ENCODE measurements at regions not wholly inside any gene's neighbourhood (a gene's known extent, or its start where the extent isn't known, plus 50 kb on each side); places are given as distances from the start of the nearest gene placed in this dataset.
"Not testable (repeated sequence)": the region's sequence is repeated elsewhere in the genome, so short reads cannot be mapped to it uniquely, and the experiment has no call there.

DNA sequence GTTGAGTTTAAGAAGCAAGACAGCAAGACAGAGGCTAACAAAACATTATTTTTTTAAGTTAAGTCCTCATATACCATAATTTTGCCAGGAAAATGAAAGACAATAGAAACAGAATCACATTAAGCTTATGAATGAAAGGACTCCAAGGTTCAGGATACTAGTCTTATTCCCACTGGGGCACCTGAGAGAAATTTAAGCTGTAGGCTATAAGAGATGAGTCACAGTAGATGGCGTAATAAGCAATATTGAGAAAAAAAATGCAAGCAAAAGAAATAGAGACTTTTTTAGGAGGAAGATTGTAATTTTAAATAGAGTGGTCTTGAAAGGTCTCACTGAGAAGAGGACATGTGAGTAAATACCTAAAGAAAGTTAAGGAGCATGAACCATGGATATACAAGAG lies 57.1 kb upstream of the KIF2B start:
- TF ChIP-seq, protein P1, sequence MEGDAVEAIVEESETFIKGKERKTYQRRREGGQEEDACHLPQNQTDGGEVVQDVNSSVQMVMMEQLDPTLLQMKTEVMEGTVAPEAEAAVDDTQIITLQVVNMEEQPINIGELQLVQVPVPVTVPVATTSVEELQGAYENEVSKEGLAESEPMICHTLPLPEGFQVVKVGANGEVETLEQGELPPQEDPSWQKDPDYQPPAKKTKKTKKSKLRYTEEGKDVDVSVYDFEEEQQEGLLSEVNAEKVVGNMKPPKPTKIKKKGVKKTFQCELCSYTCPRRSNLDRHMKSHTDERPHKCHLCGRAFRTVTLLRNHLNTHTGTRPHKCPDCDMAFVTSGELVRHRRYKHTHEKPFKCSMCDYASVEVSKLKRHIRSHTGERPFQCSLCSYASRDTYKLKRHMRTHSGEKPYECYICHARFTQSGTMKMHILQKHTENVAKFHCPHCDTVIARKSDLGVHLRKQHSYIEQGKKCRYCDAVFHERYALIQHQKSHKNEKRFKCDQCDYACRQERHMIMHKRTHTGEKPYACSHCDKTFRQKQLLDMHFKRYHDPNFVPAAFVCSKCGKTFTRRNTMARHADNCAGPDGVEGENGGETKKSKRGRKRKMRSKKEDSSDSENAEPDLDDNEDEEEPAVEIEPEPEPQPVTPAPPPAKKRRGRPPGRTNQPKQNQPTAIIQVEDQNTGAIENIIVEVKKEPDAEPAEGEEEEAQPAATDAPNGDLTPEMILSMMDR (IDR thresholded peaks at IDR 0.05; ENCODE audit: insufficient read depth, low read length): no peak
- DNase-seq (ENCODE audit: low read depth): no peak
- no peak overlapping the region for H3K4me3 ChIP-seq (ENCODE audit: low read depth, low read length)

DNA sequence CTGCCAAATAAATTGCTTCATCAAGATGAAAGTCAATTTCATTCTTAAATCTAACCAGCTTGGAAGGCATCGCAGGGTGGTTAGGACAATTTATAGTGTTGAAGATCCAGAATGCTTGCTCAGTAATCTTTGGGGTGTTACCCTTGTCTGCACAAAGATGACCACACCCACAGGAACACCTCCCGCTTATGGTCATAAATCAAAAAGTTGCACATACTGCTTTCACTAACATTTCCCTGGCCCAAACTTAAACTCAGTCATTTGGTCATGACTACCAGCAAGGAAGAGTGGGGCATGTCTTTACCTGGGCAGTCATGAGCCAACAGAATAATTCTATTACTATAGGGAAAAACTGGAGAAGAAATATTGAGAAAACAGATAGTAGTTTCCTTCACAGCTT lies 57.6 kb upstream of the KIF2B start:
- TF ChIP-seq, protein P1 (IDR thresholded peaks at IDR 0.05; ENCODE audit: insufficient read depth, low read length): no peak
- DNase-seq (ENCODE audit: low read depth): no peak
- H3K4me3 ChIP-seq (ENCODE audit: low read depth, low read length): no peak overlapping the region

DNA sequence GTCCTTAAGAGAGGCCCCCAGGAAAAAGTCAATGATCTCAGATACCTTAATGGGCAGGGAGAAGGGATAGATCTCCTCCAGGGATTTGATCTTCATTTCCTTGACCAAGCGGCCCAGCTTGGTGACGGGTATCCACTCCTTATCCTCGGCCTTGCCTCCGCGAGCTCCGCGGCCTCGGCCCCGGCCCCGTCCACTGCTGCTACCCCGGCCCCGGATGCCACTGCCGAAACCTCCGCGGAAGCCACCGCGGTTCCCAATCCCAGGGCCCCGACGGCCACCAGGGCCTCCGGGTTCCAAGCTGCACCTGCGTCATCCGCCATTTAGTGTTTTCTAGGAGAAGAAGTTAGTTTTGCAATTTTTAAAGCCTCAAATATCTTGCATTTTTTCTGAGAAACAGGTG lies 65.2 kb upstream of the KIF2B start:
- TF ChIP-seq, protein P1 (IDR thresholded peaks at IDR 0.05; ENCODE audit: insufficient read depth, low read length): no peak
- no peak for DNase-seq (ENCODE audit: low read depth)
- H3K4me3 ChIP-seq (ENCODE audit: low read depth, low read length): no peak overlapping the region

DNA sequence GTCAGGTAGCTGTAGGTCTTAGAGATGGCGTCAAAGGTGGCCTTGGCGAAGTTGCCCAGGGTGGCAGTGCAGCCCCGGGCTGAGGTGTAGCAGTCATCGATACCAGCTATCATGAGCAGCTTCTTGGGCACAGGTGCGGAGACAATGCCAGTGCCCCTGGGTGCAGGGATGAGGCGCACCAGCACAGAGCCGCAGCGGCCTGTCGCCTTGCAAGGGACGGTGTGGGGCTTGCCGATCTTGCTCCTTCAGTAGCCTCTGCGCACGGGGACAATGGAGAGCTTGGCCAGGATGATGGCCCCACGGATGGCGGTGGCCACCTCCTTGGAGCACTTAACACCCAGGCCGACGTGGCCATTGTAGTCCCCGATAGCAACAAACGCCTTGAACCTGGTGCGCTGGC lies 65.6 kb upstream of the KIF2B start:
- DNase-seq (ENCODE audit: low read depth); H3K4me3 ChIP-seq (ENCODE audit: low read depth, low read length): not testable (repeated sequence)

DNA sequence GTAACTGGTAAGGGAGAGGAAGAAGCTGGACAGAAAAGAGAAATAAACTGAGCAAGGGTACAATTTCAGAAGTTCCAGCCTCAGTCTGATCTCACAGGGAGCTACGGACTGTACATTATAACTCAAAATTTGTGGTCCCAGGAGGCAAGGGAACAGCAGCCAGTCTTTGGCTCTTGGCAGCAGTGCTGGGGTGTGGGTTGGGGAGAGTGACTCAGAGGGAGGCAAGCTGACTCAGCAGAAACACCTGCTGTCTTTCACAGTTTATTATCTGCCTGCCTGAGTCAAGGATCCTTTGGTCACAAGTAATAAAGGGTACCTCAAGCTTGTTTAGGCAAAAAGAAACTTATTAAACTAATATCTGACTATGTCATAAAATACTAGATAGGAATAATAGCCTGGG lies 73.5 kb upstream of the KIF2B start:
- TF ChIP-seq, protein P1 (IDR thresholded peaks at IDR 0.05; ENCODE audit: insufficient read depth, low read length): no peak
- peak; percentile 6 for DNase-seq (ENCODE audit: low read depth)

DNA sequence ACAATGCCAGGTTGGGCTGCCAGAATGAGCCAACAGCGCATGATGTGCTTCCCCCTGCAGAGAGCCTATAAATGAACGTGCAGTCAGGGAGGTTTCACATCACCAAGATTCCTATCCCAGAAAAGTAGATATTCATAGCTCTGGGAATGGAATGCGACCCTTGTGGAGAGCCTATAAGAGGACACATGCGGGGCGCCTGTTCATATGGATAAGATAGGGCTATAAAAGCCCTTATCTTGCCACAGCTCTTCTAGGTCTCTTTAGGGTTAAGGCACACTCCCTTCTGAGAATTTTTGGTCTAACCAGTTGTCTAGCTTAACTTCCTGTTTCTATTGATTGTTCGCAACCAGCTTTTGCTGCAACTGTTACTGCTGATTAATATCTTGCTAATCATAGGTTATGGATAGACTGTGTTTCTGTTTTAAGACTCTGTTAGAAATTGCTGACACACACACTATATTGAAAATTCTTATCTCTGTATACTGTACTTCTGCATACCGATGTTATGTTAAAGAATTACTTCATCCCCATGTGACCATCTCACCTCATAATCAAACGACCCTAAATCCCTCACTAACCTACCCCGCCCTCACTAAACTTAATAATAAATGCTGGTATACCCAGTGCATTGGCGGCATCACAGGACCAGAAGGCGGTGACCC lies 74.4 kb upstream of the KIF2B start:
- not testable (repeated sequence) for H3K4me3 ChIP-seq (ENCODE audit: low read depth, low read length); DNase-seq (ENCODE audit: low read depth)

More for the DNA sequence above, 73.5 kb upstream of the KIF2B start:
- no peak overlapping the region for H3K4me3 ChIP-seq (ENCODE audit: low read depth, low read length)

DNA sequence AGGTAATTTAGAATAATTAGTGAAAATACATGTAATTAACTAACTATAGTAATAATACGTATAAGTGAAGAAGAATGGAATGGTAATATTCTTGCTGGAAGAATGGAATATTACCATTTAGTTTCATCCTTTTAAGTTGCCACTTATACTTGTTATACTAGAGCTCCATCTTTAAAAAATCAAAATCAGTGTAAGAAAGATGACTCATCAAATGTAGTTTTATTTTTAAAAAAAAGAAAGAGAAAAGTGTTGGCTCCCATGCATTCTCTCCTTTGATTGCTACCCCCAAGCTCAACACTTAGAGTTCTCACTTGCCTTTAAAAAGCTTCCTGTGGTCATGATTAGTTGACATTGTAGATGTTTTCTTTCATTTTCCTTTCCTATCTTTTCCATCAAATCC lies 82.4 kb upstream of the KIF2B start:
- TF ChIP-seq, protein P1 (IDR thresholded peaks at IDR 0.05; ENCODE audit: insufficient read depth, low read length): no peak
- no peak overlapping the region for H3K4me3 ChIP-seq (ENCODE audit: low read depth, low read length)
- DNase-seq (ENCODE audit: low read depth): no peak

DNA sequence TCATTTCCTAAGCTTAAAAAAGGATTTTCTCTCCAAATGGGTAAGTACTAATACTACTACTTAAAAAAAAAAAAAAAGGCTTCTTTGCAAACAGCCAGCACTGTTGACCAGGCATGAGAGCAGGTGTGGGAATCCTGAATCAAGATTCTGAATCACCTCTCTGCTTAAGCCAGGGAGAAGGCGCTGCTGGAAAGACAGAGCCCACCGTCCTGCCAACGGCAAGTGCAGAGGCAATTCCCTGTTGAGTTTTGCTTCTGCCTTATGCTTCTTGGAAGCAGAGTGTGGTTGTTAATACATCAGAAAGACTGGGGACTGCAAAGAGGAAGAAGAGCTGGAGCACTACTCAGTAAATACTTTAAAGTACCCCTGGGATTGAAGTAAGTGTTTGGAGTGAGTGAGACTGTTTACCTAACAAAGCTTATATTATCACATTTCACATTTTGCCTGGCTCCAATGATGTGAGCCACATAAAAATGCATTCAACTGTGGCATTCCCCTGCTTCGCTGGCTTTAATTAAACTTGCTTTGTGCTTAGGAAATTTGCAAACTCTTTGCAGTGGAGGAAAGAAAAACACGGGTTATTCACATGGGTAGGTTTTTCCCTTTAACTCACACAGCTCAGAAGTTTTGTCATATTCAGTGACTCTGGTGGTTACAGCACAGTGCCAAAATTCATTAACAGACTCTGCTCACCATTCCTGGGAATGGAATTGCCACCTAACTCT lies 86.0 kb upstream of the KIF2B start:
- TF ChIP-seq, protein P1 (IDR thresholded peaks at IDR 0.05; ENCODE audit: insufficient read depth, low read length): no peak
- DNase-seq (ENCODE audit: low read depth): no peak
- no peak overlapping the region for H3K4me3 ChIP-seq (ENCODE audit: low read depth, low read length)
